WERI-Rb-1 (cell line): ENCODE measurements at regions not wholly inside any gene's neighbourhood (a gene's known extent, or its start where the extent isn't known, plus 50 kb on each side); places are given as distances from the start of the nearest gene placed in this dataset.

Experiments used
- DNase-seq: peaks from one replicate; pipeline ENCODE4 v3.0.0-alpha.2; 2020
- H3K27ac ChIP-seq: fragments of 250-450 bp; sonication (Bioruptor Pico); 2 replicates; pipeline ENCODE4 v1.5.1; 2020; ENCODE audit warnings: mild to moderate bottlenecking, moderate library complexity
- H3K27me3 ChIP-seq: fragments of 250-450 bp; sonication (Bioruptor Pico); 2 replicates; pipeline ENCODE4 v1.5.1; 2021; ENCODE audit warnings: mild to moderate bottlenecking, low read depth, moderate library complexity; ENCODE audit not compliant: insufficient read depth, severe bottlenecking
- H3K36me3 ChIP-seq: fragments of 250-450 bp; sonication (Bioruptor Pico); 2 replicates; pipeline ENCODE4 v1.5.1; 2020; ENCODE audit warnings: mild to moderate bottlenecking, moderate library complexity
- H3K4me3 ChIP-seq: 2 replicates; pipeline ENCODE4 v1.5.1; 2011; ENCODE audit warnings: low read depth, mild to moderate bottlenecking, control low read depth, low read length
- H3K9me3 ChIP-seq: fragments of 250-450 bp; sonication (Bioruptor Pico); 2 replicates; pipeline ENCODE4 v1.5.1; 2021; ENCODE audit warnings: mild to moderate bottlenecking, moderate library complexity; ENCODE audit not compliant: severe bottlenecking
- TF ChIP-seq, protein P1 (sequence below): IDR thresholded peaks from 2 replicates; pipeline ENCODE4 v1.5.1; 2011; ENCODE audit warnings: low read depth, mild to moderate bottlenecking, control low read depth, inconsistent platforms, low read length

DNA sequence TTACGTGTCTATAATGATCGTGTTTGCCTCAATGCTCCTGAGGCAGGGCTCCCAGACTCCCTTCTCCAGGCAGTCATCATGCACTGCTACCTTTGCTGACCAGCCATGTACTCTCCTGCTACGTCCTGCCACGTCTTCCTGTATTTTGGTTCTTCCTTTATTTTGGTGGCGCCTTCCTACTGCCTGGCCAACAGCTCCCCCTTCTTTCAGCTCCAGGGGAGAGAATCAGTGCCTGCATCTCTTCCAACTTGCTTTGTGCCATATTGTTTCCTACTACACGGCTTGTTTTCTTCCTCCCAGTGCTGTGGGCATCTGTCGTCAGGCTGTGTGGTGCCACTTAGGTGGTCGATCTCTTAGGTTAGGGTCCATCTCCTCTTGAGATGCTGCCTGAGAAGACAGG lies 96.2 kb downstream of the FGF9 start:
- TF ChIP-seq, protein P1, sequence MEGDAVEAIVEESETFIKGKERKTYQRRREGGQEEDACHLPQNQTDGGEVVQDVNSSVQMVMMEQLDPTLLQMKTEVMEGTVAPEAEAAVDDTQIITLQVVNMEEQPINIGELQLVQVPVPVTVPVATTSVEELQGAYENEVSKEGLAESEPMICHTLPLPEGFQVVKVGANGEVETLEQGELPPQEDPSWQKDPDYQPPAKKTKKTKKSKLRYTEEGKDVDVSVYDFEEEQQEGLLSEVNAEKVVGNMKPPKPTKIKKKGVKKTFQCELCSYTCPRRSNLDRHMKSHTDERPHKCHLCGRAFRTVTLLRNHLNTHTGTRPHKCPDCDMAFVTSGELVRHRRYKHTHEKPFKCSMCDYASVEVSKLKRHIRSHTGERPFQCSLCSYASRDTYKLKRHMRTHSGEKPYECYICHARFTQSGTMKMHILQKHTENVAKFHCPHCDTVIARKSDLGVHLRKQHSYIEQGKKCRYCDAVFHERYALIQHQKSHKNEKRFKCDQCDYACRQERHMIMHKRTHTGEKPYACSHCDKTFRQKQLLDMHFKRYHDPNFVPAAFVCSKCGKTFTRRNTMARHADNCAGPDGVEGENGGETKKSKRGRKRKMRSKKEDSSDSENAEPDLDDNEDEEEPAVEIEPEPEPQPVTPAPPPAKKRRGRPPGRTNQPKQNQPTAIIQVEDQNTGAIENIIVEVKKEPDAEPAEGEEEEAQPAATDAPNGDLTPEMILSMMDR = no peak
- no peak overlapping the region for H3K4me3 ChIP-seq
- no peak for DNase-seq
- H3K36me3 ChIP-seq = no peaks in the 10 kb centered on the region
- H3K9me3 ChIP-seq = peaks cover 3% of the 10 kb centered on the region
- peaks cover 82% of the 10 kb centered on the region for H3K27me3 ChIP-seq
- no peak overlapping the region for H3K27ac ChIP-seq

DNA sequence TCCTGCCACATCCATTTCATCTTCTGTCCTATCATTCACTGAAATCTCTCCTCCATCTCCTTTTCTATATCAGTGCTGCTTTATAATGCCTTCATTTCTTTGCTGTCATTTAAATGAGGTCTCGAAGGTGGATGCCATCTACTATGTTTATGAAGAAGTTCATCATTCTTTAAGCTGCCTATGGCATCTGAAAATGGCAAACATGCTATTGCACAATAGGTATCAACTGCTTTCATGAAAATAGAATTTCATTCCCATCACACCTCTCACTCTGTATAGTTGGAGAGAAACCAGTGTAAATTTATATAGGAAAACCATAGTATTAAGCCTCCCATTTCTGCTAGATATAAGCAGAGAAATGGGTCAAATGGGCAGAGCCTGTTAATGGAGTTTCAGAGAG lies 100.2 kb downstream of the FGF9 start:
- peaks cover 3% of the 10 kb centered on the region for H3K9me3 ChIP-seq
- H3K27ac ChIP-seq = no peak overlapping the region
- DNase-seq = no peak
- TF ChIP-seq, protein P1 = no peak
- H3K4me3 ChIP-seq = no peak overlapping the region
- H3K36me3 ChIP-seq = no peaks in the 10 kb centered on the region
- peaks cover 84% of the 10 kb centered on the region for H3K27me3 ChIP-seq

DNA sequence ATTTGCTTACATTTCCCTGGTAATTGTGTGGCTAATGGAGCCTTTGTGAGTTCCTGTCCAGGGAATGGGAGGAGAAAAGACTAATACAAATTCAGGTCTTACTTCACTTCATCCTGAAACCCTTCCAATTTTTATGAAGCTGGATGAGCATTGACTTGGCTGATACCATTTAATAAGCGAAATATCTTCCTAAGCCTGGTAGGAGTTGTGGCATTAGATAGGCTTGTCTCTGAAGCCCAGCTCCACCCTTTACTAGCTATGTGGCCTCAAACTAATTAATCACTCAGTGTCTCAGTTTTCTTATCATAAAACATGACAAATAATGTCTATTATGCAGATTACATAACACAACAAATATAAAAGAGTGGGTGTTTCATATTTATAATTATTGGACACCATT lies 106.3 kb downstream of the FGF9 start:
- DNase-seq = no peak
- Histone ChIP-seq H3K9me3 (peaks cover 6% of the 10 kb centered on the region), H3K27ac (no peak overlapping the region), H3K27me3 (peaks cover 97% of the 10 kb centered on the region), H3K36me3 (no peaks in the 10 kb centered on the region), H3K4me3 (no peak overlapping the region)
- TF ChIP-seq, protein P1 = no peak

DNA sequence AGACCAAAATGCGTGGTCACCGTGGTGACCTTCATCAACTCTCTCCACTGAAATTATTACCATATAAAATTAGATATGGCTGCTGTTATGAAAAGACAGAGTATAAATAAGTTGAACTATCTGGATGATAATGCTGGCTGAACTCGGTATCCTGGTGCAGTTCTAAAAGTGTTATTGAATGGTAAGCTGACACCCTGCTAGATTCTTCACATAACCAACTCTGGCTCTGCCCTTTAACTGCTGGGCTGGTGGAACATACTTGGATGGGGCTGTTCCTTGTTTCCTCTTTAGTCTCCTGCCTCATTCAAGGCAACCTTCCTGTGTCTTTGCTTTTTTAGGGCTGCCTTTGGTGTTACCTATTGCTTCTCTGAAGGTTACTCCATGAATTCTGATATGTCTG lies 106.9 kb downstream of the FGF9 start:
- H3K27me3 ChIP-seq = peaks cover 95% of the 10 kb centered on the region
- H3K4me3 ChIP-seq = no peak overlapping the region
- no peak overlapping the region for H3K27ac ChIP-seq
- H3K9me3 ChIP-seq = peaks cover 6% of the 10 kb centered on the region
- TF ChIP-seq, protein P1 = no peak
- no peak for DNase-seq
- no peaks in the 10 kb centered on the region for H3K36me3 ChIP-seq

DNA sequence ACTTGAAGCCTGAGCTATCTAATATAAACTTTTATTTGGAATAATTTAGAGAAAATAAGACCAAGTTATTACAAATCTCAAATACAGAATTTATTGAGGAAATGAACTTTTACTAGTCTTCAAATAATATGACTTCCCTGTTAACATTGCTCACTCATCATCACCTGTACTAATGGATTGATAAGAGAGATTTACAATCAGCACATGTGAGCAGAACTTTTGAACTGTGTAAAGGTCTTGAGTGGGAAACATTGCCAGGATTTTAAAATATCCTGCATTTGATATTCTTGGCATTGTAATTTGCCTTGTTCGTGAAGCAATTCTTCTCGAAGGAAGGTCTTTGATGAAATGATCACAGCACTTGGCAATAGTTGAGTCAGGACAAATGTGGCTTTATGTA lies 111.9 kb downstream of the FGF9 start:
- TF ChIP-seq, protein P1 = no peak
- peaks cover 6% of the 10 kb centered on the region for H3K9me3 ChIP-seq
- no peaks in the 10 kb centered on the region for H3K36me3 ChIP-seq
- no peak for DNase-seq
- no peak overlapping the region for H3K27ac ChIP-seq
- no peak overlapping the region for H3K4me3 ChIP-seq
- peaks cover 84% of the 10 kb centered on the region for H3K27me3 ChIP-seq

DNA sequence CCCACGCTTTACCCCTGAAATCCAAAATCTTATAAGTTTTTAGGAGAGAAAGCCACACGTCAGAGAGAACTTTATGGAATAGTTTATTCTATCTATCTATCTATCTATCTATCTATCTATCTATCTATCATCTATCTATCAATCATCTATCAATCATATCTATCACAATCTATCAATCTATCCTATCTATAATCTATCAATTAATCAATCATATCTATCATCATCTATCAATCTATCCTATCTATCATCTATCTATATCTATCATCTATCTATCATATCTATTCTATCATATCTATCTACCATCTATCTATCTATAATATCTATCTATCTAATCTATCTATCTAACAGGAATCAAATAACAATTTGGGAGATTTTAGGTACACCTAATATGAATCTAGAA lies 115.1 kb downstream of the FGF9 start:
- TF ChIP-seq, protein P1 = no peak
- peaks cover 80% of the 10 kb centered on the region for H3K27me3 ChIP-seq
- no peak for DNase-seq
- no peak overlapping the region for H3K27ac ChIP-seq
- no peaks in the 10 kb centered on the region for H3K9me3 ChIP-seq
- H3K36me3 ChIP-seq = no peaks in the 10 kb centered on the region
- H3K4me3 ChIP-seq = no peak overlapping the region
